ENCODE measurements at regions not wholly inside any gene's neighbourhood (a gene's known extent, or its start where the extent isn't known, plus 50 kb on each side); places are given as distances from the start of the nearest gene placed in this dataset.

DNA sequence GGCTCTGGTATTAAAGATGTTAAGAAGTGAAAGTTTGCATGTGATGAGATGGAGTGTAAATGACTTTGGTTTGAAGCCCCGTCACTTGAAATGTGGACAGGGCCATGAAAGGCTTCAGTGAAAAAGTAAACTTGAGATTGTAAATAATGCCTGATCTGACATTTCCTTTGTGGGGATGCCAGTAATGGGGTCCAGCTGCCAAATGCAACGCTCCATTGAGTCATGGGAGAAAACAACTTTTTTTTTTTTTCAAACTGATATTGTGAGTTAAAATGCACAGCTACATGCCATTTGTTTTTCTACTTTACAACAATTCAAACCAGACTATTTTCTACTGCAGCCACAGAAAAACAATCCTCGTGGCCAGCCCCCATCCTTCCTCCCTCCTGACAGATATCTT is 327.0 kb upstream of the TNC start:
- TF ChIP-seq, protein P1, sequence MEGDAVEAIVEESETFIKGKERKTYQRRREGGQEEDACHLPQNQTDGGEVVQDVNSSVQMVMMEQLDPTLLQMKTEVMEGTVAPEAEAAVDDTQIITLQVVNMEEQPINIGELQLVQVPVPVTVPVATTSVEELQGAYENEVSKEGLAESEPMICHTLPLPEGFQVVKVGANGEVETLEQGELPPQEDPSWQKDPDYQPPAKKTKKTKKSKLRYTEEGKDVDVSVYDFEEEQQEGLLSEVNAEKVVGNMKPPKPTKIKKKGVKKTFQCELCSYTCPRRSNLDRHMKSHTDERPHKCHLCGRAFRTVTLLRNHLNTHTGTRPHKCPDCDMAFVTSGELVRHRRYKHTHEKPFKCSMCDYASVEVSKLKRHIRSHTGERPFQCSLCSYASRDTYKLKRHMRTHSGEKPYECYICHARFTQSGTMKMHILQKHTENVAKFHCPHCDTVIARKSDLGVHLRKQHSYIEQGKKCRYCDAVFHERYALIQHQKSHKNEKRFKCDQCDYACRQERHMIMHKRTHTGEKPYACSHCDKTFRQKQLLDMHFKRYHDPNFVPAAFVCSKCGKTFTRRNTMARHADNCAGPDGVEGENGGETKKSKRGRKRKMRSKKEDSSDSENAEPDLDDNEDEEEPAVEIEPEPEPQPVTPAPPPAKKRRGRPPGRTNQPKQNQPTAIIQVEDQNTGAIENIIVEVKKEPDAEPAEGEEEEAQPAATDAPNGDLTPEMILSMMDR (IDR thresholded peaks at IDR 0.05): no peak
- TF ChIP-seq, protein P2, sequence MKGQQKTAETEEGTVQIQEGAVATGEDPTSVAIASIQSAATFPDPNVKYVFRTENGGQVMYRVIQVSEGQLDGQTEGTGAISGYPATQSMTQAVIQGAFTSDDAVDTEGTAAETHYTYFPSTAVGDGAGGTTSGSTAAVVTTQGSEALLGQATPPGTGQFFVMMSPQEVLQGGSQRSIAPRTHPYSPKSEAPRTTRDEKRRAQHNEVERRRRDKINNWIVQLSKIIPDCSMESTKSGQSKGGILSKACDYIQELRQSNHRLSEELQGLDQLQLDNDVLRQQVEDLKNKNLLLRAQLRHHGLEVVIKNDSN (IDR thresholded peaks at IDR 0.05; ENCODE audit: borderline replicate concordance, low read depth): no peak
- TF ChIP-seq CHD2 (IDR thresholded peaks at IDR 0.05; ENCODE audit: low read length, partially characterized antibody) (no peak), EZH2phosphoT487 (IDR thresholded peaks at IDR 0.05; ENCODE audit: borderline replicate concordance, low read depth) (no peak), RXRA (IDR thresholded peaks at IDR 0.05; ENCODE audit: borderline replicate concordance, low read depth) (no peak)

Data from SK-N-SH (cell line).